Heart right ventricle (tissue), 16 donors: ENCODE measurements at regions not wholly inside any gene's neighbourhood (a gene's known extent, or its start where the extent isn't known, plus 50 kb on each side); places are given as distances from the start of the nearest gene placed in this dataset.

Experiments
- ATAC-seq, 8 donors: fragments of 200-7000 bp; cut with Tn5 transposase; one replicate each; pipeline ENCODE4 v1.9.1; 2020; ENCODE audit warnings: mild to moderate bottlenecking in 8 of 8, moderate library complexity in 8 of 8, moderate number of reproducible peaks in 1 of 8
- DNase-seq, 2 donors: peaks; one replicate each; pipeline ENCODE4 v3.0.0-alpha.2; 2020
- H3K27ac ChIP-seq, 10 donors: fragments of 200-600 bp; sonication (generic) in 2 of 10; one replicate each; pipeline versions ENCODE4 v1.5.0 to v1.8.0; 2020 to 2022; ENCODE audit warnings: mild to moderate bottlenecking in 3 of 10
- H3K27me3 ChIP-seq, 7 donors: fragments of 200-600 bp; one replicate each; pipeline ENCODE4 v1.8.0; 2021 to 2022; ENCODE audit warnings: mild to moderate bottlenecking in 2 of 7
- H3K36me3 ChIP-seq, 9 donors: fragments of 200-600 bp; sonication (generic) in 1 of 9; one replicate each; pipeline versions ENCODE4 v1.5.0 to v1.8.0; 2020 to 2022; ENCODE audit warnings: mild to moderate bottlenecking in 2 of 9
- H3K4me1 ChIP-seq, 9 donors: fragments of 200-600 bp; sonication (generic) in 1 of 9; one replicate each; pipeline versions ENCODE4 v1.5.0 to v1.8.0; 2020 to 2022; ENCODE audit warnings: mild to moderate bottlenecking in 4 of 9
- H3K4me3 ChIP-seq, 10 donors: fragments of 200-600 bp; sonication (generic) in 2 of 10; one replicate each; pipeline versions ENCODE4 v1.5.0 to v1.8.0; 2020 to 2022; ENCODE audit warnings: mild to moderate bottlenecking in 7 of 10, moderate library complexity in 2 of 10
- H3K9me3 ChIP-seq, 11 donors: fragments of 200-600 bp in 10 of 11; sonication (generic) in 2 of 11; one replicate each; pipeline versions ENCODE4 v1.5.0 to v1.8.0; 2013 to 2022; ENCODE audit warnings: mild to moderate bottlenecking in 2 of 11, control low read depth in 1 of 11, moderate library complexity in 1 of 11
- CTCF ChIP-seq, 9 donors: fragments of 200-600 bp; sonication (generic) in 2 of 9; IDR thresholded peaks; one replicate each; pipeline versions ENCODE4 v1.5.0 to v1.8.0; 2021 to 2022; ENCODE audit warnings: antibody characterized with exemption in 9 of 9, mild to moderate bottlenecking in 5 of 9, moderate library complexity in 1 of 9
- WGBS, 2 donors: extraction: QIAGEN DNeasy Blood & Tissue Kit; methylation state at CpG; one replicate each; pipeline ENCODE4 v1.1.7; 2013; ENCODE audit warnings: inconsistent platforms in 1 of 2; 5-methylcytosine and 5-hydroxymethylcytosine counted together
- intact Hi-C, 10 donors: fragments of 100-400 bp; cut with DNase I; formaldehyde crosslinking; loops; one replicate each; pipeline versions ENCODE4 v1.11.1 to v1.14.2; 2022
- donor health status: Arrhythmogenic right ventricular cardiomyopathy.
- donor health status: ischemic (EF 13 %, LVEDD 7.1; RV severe dilation, severe dysfunction).
- donor health status: healthy with polysubstance abuse.
- donor health status: DM: no; HTN: yes; CAD: no.
- donor health status: DM: no; HTN: no; CAD: no.
- donor health status: ischemic (EF 25% LVEDD 6.9; RV normal size, moderate dysfunction).
- donor health status: ischemic (EF 25% LVEDD 5.7; RV mildly dilated, moderate dysfunction).
- donor health status: healthy.
- donor health status: DM: yes; HTN: yes; CAD: no.
- donor health status: Ischemic cardiomyopathy.
- donor health status: ischemic (EF 35%, LVEDD 5.7; RV mildly dilated, moderate dysfunction).
- donor health status: nonischemic (EF 11% LVEDD 7.7; RV severe dilation, severe dysfunction).
- donor health status: DM: yes; HTN: yes; CAD: no.
- donor health status: PGD.
- donor health status: ischemic (EF 29% LVEDD 5.4; RV normal size, mild dysfunction).
- donor health status: nonischemic (EF 23%, LVEDD 6.1; RV moderate dilation, normal function).

GRCh38 chr4:100569196-100569595, 51.4 kb upstream of the EMCN start:
- no peaks in the 10 kb centered on the region for H3K9me3 ChIP-seq
- H3K36me3 ChIP-seq = no peaks in the 10 kb centered on the region
- intact Hi-C loops = no loop called here
- H3K27me3 ChIP-seq = no peaks in the 10 kb centered on the region
- H3K27ac ChIP-seq = no peak overlapping the region
- 41 to 69% methylated on average over 2 of the region's 2 CpGs for WGBS, 2 donors
- no peak for ATAC-seq
- H3K4me3 ChIP-seq = no peak overlapping the region
- TF ChIP-seq CTCF (IDR thresholded peaks at IDR 0.05) = no peak
- no peaks in the 10 kb centered on the region for H3K4me1 ChIP-seq
- no peak for DNase-seq
